HCT116 (cell line): ENCODE measurements at regions not wholly inside any gene's neighbourhood (a gene's known extent, or its start where the extent isn't known, plus 50 kb on each side); places are given as distances from the start of the nearest gene placed in this dataset.

ENCODE experiments used
- ATAC-seq: fragments of 200-7000 bp; cut with Tn5 transposase; 2 replicates; pipeline ENCODE4 v1.9.1; 2020; ENCODE audit warnings: mild to moderate bottlenecking, moderate library complexity
- BruUV-seq: library from RNA; stranded (reverse); fragments of 400-500 nt; replicated peaks from 2 replicates; lab custom pipeline; 2021; lab: Mats Ljungman, UMichigan
- CTCF ChIA-PET: fragments of 300-600 bp; sonication (Branson Sonifier 250); formaldehyde crosslinking; loops from one replicate; lab custom pipeline; 2021; ENCODE audit warnings: antibody characterized with exemption; lab: Charles Lee
- POLR2A ChIA-PET: fragments of 300-600, 350-600 bp; sonication (Branson Sonifier 250); formaldehyde crosslinking; loops from one replicate; lab custom pipeline; 2021; ENCODE audit warnings: antibody characterized with exemption; lab: Charles Lee
- RAD21 ChIA-PET, 2 experiments: fragments of 300-600 bp; sonication (Branson Sonifier 250); formaldehyde crosslinking; loops; one replicate each; lab custom pipeline; 2023; ENCODE audit warnings: low total read pairs in 2 of 2; ENCODE audit not compliant: uncharacterized antibody in 2 of 2, unreplicated experiment in 2 of 2, low non-redundant PET in 1 of 2; lab: Charles Lee
- DNase-seq: peaks from one replicate; pipeline ENCODE4 v3.0.0-alpha.2; 2010; ENCODE audit warnings: low read depth, low spot score
- H2AFZ ChIP-seq: fragments of 200-600 bp; shearing (Covaris generic), sonication (generic); 2 replicates; pipeline ENCODE4 v1.6.1; 2017; ENCODE audit warnings: low read depth, mixed run types, mixed read lengths, antibody characterized with exemption, low read length; ENCODE audit not compliant: poor library complexity, severe bottlenecking
- H3K27ac ChIP-seq: 2 replicates; pipeline ENCODE4 v1.5.1; 2012; ENCODE audit warnings: low read depth, low read length
- H3K27me3 ChIP-seq: fragments of 200-600 bp; sonication (generic); 2 replicates; pipeline ENCODE4 v1.6.1; 2016; ENCODE audit warnings: mixed run types, low read length, mixed read lengths; ENCODE audit not compliant: insufficient read depth
- H3K36me3 ChIP-seq, 2 experiments: fragments of 200-500 bp in 1 of 2; fragments of 200-600 bp in 1 of 2; sonication (Bioruptor generic) in 1 of 2; sonication (generic) in 1 of 2; 2 replicates each; pipeline versions ENCODE4 v1.5.1 to v1.6.1; 2014 to 2016; ENCODE audit warnings: low read length in 2 of 2, inconsistent platforms in 1 of 2, mixed read lengths in 1 of 2, mixed run types in 1 of 2; ENCODE audit not compliant: insufficient read depth in 2 of 2, control insufficient read depth in 1 of 2
- H3K4me1 ChIP-seq, 2 experiments: fragments of 200-600 bp in 1 of 2; sonication (generic) in 1 of 2; 2 replicates each; pipeline versions ENCODE4 v1.5.1 to v1.6.1; 2012 to 2017; ENCODE audit warnings: low read length in 2 of 2, inconsistent platforms in 1 of 2, mild to moderate bottlenecking in 1 of 2, mixed read lengths in 1 of 2, mixed run types in 1 of 2, moderate library complexity in 1 of 2; ENCODE audit not compliant: insufficient read depth in 2 of 2, control insufficient read depth in 1 of 2
- H3K4me2 ChIP-seq: fragments of 200-600 bp; sonication (generic); 2 replicates; pipeline ENCODE4 v1.6.1; 2017; ENCODE audit warnings: mixed run types, low read length, mixed read lengths
- H3K4me3 ChIP-seq, 2 experiments: fragments of 200-600 bp in 1 of 2; sonication (generic) in 1 of 2; replicated peaks in 1 of 2; 2 replicates each; pipeline ENCODE4 v1.5.1; 2011 to 2016; ENCODE audit warnings: low read length in 2 of 2, control low read depth in 1 of 2, low read depth in 1 of 2, mild to moderate bottlenecking in 1 of 2, mixed read lengths in 1 of 2, mixed run types in 1 of 2
- H3K79me2 ChIP-seq: fragments of 200-600 bp; sonication (generic); 2 replicates; pipeline ENCODE4 v1.6.1; 2017; ENCODE audit warnings: mild to moderate bottlenecking, mixed run types, low read length, moderate library complexity, mixed read lengths; ENCODE audit not compliant: insufficient read depth
- H3K9ac ChIP-seq: fragments of 200-600 bp; sonication (generic); 2 replicates; pipeline ENCODE4 v1.6.1; 2016; ENCODE audit warnings: low read length, mixed read lengths
- H3K9me2 ChIP-seq: fragments of 200-600 bp; sonication (generic), shearing (Covaris generic); 2 replicates; pipeline ENCODE4 v1.6.1; 2017; ENCODE audit warnings: mixed run types, mild to moderate bottlenecking, moderate library complexity; ENCODE audit not compliant: insufficient read depth
- H3K9me3 ChIP-seq, 2 experiments: fragments of 200-500 bp in 1 of 2; fragments of 200-600 bp in 1 of 2; sonication (Bioruptor generic) in 1 of 2; sonication (generic) in 1 of 2; 2 replicates each; pipeline ENCODE4 v1.6.1; 2014 to 2017; ENCODE audit warnings: low read length in 2 of 2, mixed read lengths in 2 of 2, inconsistent platforms in 1 of 2, low read depth in 1 of 2, mild to moderate bottlenecking in 1 of 2, mixed run types in 1 of 2, moderate library complexity in 1 of 2; ENCODE audit not compliant: control insufficient read depth in 1 of 2, insufficient read depth in 1 of 2
- H4K20me1 ChIP-seq: fragments of 200-600 bp; sonication (generic), shearing (Covaris generic); 2 replicates; pipeline ENCODE4 v1.6.1; 2017; ENCODE audit warnings: mixed run types, mild to moderate bottlenecking, moderate library complexity; ENCODE audit not compliant: insufficient read depth
- ELF1 ChIP-seq: IDR thresholded peaks from 2 replicates; pipeline ENCODE4 v1.6.1; 2012; ENCODE audit warnings: low read depth, borderline replicate concordance
- FOSL1 ChIP-seq: IDR thresholded peaks from 2 replicates; pipeline ENCODE4 v1.6.1; 2012; ENCODE audit warnings: low read depth
- POLR2AphosphoS5 ChIP-seq: IDR thresholded peaks from 2 replicates; pipeline ENCODE4 v1.6.1; 2011; ENCODE audit warnings: mild to moderate bottlenecking, low read depth, low read length, moderate library complexity
- RAD21 ChIP-seq: IDR thresholded peaks from 2 replicates; pipeline ENCODE4 v1.6.1; 2012; ENCODE audit warnings: low read depth, mild to moderate bottlenecking
- REST ChIP-seq: IDR thresholded peaks from 2 replicates; pipeline ENCODE4 v1.6.1; 2012; ENCODE audit warnings: low read depth
- SIN3A ChIP-seq: IDR thresholded peaks from 2 replicates; pipeline ENCODE4 v1.6.1; 2012; ENCODE audit warnings: low read depth
- SRF ChIP-seq: IDR thresholded peaks from 2 replicates; pipeline ENCODE4 v1.6.1; 2012; ENCODE audit warnings: low read depth
- TCF7L2 ChIP-seq: IDR thresholded peaks from 2 replicates; pipeline ENCODE4 v1.7.0; 2011; ENCODE audit warnings: borderline replicate concordance, inconsistent platforms; ENCODE audit not compliant: insufficient read depth, insufficient read length; ENCODE audit errors: extremely low read depth
- ZBTB33 ChIP-seq: IDR thresholded peaks from 2 replicates; pipeline ENCODE4 v1.6.1; 2011; ENCODE audit warnings: mild to moderate bottlenecking, low read length, moderate library complexity; ENCODE audit not compliant: insufficient replicate concordance; ENCODE audit errors: extremely low read depth
- ZFX ChIP-seq: fragments of 450-650 bp; IDR thresholded peaks from 2 replicates; pipeline ENCODE4 v1.6.1; 2017
- ZNF274 ChIP-seq: fragments of 200-500 bp; sonication (Bioruptor generic); IDR thresholded peaks from 2 replicates; pipeline ENCODE4 v1.6.1; 2014; ENCODE audit warnings: mild to moderate bottlenecking, low read depth, low read length, inconsistent platforms
- intact Hi-C: fragments of 100-400 bp; cut with micrococcal nuclease; formaldehyde crosslinking; loops from 2 replicates; pipeline ENCODE4 v1.10.0; 2022
- TF ChIP-seq, protein P1 (sequence below): IDR thresholded peaks from 2 replicates; pipeline ENCODE4 v1.6.1; 2012

- TF ChIP-seq ELF1 (no peak), ZNF274 (no peak), TCF7L2 (no peak), SRF (no peak), ZBTB33 (no peak)
- TF ChIP-seq, protein P1, sequence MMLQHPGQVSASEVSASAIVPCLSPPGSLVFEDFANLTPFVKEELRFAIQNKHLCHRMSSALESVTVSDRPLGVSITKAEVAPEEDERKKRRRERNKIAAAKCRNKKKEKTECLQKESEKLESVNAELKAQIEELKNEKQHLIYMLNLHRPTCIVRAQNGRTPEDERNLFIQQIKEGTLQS = no peak
- POLR2A ChIA-PET = no interaction called here
- H3K4me3 ChIP-seq = no peak overlapping the region
- H3K4me2 ChIP-seq = no peak overlapping the region
- RAD21 ChIA-PET = no interaction called here
- no peaks in the 10 kb centered on the region for H3K27me3 ChIP-seq
- H3K79me2 ChIP-seq = no peaks in the 10 kb centered on the region
- no peaks in the 10 kb centered on the region for H3K4me1 ChIP-seq
- intact Hi-C loops = no loop called here
- H3K36me3 ChIP-seq = no peaks in the 10 kb centered on the region
- H3K9ac ChIP-seq = no peak overlapping the region
- DNase-seq = no peak
- no TSS peak for BruUV-seq
- CTCF ChIA-PET = no interaction called here
- H3K27ac ChIP-seq = no peak overlapping the region
- no peaks in the 10 kb centered on the region for H3K9me2 ChIP-seq
- no peaks in the 10 kb centered on the region for H4K20me1 ChIP-seq
- H2AFZ ChIP-seq = no peak overlapping the region
- no peak for ATAC-seq
- peaks cover 0 to 7% of the 10 kb centered on the region in 2 experiments; a peak in 1 of 4 replicates for H3K9me3 ChIP-seq
Observed at GRCh38 chr16:59170099-59170712, 436.1 kb upstream of the GOT2 start.

DNA sequence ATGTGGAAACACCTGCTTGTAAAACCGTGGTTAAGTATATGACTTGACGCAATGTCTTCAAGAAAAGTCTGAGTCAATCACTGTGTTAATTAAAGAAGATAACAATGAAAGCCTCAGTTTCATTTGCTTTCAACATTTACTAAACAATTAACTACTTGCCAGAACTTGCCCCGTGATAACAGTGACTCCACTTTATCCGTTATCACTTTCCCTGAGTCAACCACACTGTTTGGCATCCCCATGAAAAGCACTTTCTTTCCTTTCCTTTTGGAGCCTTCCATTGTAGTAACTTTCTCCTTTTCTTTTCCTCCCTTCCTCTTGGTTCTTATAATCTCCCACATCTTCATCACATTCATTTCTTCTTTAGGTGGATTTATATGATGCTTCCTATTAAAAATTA is 435.1 kb upstream of the GOT2 start:
- no peak overlapping the region for H2AFZ ChIP-seq
- POLR2A ChIA-PET = no interaction called here
- no TSS peak for BruUV-seq
- no peak for ATAC-seq
- H3K4me1 ChIP-seq = no peaks in the 10 kb centered on the region
- no peaks in the 10 kb centered on the region for H3K79me2 ChIP-seq
- no peak overlapping the region for H3K27ac ChIP-seq
- H3K9ac ChIP-seq = no peak overlapping the region
- DNase-seq = no peak
- no peaks in the 10 kb centered on the region for H3K9me2 ChIP-seq
- CTCF ChIA-PET = no interaction called here
- H3K9me3 ChIP-seq = peaks cover 4 to 7% of the 10 kb centered on the region in 2 experiments; a peak in 1 of 4 replicates
- H3K27me3 ChIP-seq = no peaks in the 10 kb centered on the region
- H3K4me2 ChIP-seq = no peak overlapping the region
- H3K36me3 ChIP-seq = no peaks in the 10 kb centered on the region
- no peak overlapping the region for H3K4me3 ChIP-seq
- H4K20me1 ChIP-seq = no peaks in the 10 kb centered on the region
- intact Hi-C loops = no loop called here
- RAD21 ChIA-PET = no interaction called here
- no peak for TF ChIP-seq POLR2AphosphoS5
- TF ChIP-seq SRF = no peak
- TF ChIP-seq, protein P1 = no peak
- TF ChIP-seq SIN3A = no peak
- no peak for TF ChIP-seq REST
- no peak for TF ChIP-seq ZFX
- no peak for TF ChIP-seq FOSL1
- TF ChIP-seq RAD21 = no peak
